CD4-positive, alpha-beta T cell treated with Interleukin-2 at 100 ng/mL for 4 hours (primary cell): ENCODE measurements at regions not wholly inside any gene's neighbourhood (a gene's known extent, or its start where the extent isn't known, plus 50 kb on each side); places are given as distances from the start of the nearest gene placed in this dataset.
"Not testable (repeated sequence)": the region's sequence is repeated elsewhere in the genome, so short reads cannot be mapped to it uniquely, and the experiment has no call there.

Source experiments
- DNase-seq: peaks from one replicate; pipeline ENCODE4 v3.0.0-alpha.2; 2020; ENCODE audit warnings: low spot score

GRCh38 chr7:66539902-66540375, 88.7 kb upstream of the KCTD7 start:
- no peak for DNase-seq

DNA sequence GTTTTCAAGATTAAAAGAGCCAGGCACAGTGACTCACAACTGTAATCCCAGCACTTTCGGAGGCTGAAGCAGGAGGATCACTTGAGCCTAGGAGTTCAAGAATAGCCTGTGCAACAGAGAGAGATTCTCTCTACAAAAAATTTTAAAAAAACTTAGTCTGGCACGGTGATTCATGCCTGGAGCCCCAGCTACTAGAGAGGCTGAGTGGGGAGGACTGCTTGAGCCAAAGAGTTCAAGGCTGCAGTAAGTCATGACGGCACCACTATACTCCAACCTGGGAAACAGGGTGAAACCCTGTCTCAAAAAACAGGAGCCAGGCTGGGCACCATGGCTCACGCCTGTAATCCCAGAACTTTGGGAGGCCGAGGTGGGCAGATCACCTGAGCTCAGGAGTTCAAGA, 86.6 kb upstream of the KCTD7 start:
- DNase-seq: no peak

- no peak for DNase-seq
Observed at GRCh38 chr7:66542528-66543269, 86.0 kb upstream of the KCTD7 start.

- no peak for DNase-seq
Observed at GRCh38 chr7:66549466-66549865, 79.2 kb upstream of the KCTD7 start.

GRCh38 chr7:66553001-66553400, 75.7 kb upstream of the KCTD7 start:
- DNase-seq: no peak

DNA sequence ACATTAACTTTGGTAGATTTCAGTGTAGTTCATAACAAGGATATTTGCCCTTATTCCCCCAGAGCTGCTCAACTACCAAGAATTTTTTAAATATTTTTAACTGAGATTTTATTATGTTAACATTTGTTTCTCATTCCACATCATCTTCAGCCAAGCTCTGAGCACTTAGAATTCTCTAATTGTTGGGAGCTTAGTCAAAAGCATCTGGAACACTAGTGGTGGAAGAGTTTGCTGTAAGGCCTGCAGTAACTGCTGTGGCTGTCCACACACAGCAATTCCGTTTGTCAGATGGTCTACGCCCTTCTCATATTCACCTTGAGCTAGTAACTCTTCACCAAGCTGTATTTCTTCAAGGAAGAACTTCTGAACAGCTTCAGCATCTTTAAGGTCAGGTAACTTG, 75.0 kb upstream of the KCTD7 start:
- DNase-seq: not testable (repeated sequence)

DNA sequence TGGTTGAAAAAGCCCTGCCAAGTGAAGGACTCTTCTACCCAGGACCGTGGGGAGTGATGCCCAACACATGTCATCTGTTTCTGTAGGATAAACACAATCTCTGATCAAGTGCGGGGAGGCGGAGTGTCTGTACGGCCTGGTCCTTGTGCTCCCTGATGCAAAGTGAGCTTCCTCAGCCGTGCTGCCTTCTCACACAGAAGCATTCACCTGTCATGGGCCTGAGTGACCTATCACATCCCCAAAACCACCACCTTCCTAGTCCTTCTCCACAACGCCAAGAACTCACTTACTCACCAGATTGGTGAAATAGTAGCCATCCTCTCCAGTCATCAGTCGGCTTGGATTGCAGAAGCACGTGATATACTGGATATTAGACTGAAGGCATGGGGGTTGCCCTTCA, 74.4 kb upstream of the KCTD7 start:
- not testable (repeated sequence) for DNase-seq

DNA sequence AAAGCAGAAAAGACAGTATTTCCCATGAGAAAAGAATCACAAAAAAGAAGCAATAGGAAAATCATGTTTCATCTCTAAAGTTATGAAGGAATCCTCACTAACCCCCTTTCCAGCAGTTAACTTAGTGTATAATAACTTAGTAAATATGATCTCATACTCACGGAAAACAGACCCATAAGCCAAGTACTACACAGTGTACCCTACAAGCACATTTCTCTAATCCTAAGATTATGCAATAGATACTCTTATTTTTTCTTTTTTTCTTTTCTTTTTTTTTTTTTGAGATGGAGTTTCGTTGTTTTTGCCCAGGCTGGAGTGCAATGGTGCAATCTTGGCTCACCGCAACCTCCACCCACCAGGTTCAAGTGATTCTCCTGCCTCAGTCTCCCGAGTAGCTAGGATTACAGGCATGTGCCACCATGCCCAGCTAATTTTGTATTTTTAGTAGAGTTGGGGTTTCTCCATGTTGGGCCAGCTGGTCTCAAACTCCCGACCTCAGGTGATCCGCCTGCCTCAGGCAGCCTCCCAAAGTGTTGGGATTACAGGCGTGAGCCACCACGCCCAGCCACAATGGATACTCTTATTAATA, 73.7 kb upstream of the KCTD7 start:
- DNase-seq: not testable (repeated sequence)

DNA sequence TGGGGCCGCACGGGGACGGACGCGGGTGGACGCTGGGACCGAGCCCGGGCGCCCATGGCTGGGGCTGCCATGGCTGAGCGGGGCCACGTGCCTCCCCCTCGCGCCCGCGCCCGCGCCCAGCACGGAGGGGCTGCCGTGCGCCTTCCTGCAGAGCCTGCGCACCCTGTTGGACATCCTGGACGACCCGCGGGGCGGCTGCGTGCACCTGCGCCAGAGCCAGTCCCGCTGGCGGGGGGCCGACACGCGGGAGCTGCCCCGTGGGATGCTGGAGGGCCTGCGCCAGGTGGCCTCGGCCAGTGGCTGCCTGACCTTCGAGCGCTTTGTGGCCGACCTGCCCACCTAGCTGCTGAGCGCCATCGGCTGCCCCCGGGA, 72.5 kb upstream of the KCTD7 start:
- DNase-seq: no peak

GRCh38 chr7:66556549-66557213, 72.0 kb upstream of the KCTD7 start:
- no peak for DNase-seq

DNA sequence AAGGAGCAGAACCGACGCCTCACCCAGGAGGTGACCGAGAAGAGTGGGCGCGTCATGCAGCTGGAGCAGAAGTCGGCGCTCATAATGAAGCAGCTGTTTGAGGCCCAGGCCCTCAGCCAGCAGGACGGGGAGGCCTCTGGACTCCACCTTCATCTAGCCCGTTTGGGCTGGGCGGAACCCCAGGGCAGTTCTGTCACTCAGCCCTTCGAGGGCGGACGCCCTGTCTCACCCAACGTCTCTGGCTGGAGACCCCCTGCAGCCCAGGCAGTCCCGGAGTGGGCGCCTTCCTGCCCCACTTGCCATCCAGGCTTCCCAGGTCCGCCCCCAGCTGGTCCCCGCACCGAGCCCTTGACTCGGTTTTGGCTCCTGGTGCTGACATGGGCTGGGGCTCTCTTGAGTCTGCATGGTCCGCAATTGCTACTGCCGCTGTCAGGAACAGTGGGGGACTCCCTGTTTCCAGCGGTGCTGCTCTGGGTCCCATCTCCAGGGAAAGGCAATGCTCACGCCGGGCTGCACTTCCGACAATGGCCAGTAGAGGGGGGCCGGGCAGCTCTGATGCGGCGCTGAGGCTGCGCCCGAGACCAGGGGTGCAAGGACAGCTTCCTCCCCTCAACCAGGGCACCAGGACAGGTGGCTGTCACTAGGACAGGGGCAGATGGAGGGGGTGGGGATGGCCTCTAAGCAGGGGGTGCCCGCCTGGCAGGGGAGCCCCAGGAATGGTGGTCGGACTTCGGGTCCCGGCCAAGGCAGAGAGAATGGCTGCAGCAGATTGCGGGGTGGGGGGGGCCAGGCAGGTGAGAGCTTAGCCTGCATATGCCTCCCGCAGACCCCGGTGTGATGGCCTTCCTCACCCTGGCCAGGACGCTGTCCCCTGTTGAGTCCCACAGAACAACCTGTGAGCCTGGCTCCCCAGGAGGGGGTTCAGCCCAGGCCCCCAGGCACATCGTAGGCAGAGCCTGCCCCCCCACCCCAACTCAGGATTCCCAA, 71.2 kb upstream of the KCTD7 start:
- DNase-seq: peak; percentile 74

- DNase-seq: no peak
Observed at GRCh38 chr7:66558201-66558641, 70.5 kb upstream of the KCTD7 start.

- no peak for DNase-seq
Observed at GRCh38 chr7:66558660-66559465, 69.8 kb upstream of the KCTD7 start.

GRCh38 chr7:66564045-66564444, 64.6 kb upstream of the KCTD7 start:
- DNase-seq: no peak

DNA sequence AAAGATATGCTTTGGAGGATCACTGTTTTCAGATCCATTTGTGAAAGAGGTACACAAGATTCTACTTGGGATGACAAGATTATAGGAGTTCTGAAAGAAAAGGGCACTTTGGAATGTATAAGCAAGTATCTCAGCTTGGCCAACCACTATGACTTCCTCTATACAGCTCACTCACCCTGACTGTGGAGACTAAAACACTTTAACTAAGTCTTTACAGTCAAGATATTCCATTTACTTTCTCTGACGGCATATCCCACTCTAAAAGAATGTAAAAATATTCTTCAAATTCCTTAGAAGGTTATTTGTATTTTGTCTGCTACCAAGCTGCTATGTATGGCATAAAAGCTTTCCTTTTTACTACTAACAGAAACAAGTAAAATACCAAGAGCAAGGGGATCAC, 58.5 kb upstream of the KCTD7 start:
- DNase-seq: not testable (repeated sequence)

GRCh38 chr7:66571568-66571967, 57.1 kb upstream of the KCTD7 start:
- no peak for DNase-seq

- not testable (repeated sequence) for DNase-seq
Observed at GRCh38 chr7:66573782-66574495, 54.7 kb upstream of the KCTD7 start.

DNA sequence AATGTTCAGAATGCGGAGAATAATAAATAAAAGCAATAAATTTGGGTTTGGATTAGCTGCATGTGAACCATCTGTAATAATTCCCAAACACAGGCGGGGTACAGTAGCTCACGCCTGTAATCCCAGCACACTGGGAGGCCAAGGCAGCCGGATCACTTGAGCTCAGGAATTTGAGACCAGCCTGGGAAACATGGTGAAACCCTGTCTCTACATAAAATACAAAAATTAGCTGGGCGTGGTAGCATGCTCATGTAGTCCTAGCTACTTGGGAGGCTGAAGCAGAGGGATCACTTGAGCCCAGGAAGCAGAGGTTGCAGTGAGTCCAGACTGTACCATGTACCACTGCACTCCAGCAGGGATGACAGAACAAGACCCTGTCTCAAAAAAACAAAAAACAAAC, 53.9 kb upstream of the KCTD7 start:
- DNase-seq: not testable (repeated sequence)

DNA sequence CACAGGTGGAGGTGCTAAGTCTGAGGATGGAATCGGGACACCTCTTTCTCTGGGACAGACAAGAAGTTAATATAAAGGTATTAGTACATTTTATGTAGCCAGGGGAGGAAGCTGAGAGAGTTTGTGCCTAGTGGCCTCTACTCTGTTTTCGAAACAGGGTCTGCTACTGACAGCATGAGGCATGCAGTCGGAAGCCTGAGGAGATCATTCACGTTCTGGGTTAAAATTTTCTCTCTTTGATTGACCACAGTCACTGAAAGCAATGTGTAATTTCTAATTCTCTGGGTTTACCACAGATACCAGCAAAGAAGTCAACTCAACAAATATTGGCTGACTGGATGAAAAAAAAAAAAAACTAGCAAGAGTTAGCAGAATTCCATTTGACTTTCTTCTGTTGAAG, 53.3 kb upstream of the KCTD7 start:
- no peak for DNase-seq

GRCh38 chr7:66576646-66577045, 52.0 kb upstream of the KCTD7 start:
- no peak for DNase-seq
